ENCODE measurements at regions not wholly inside any gene's neighbourhood (a gene's known extent, or its start where the extent isn't known, plus 50 kb on each side); places are given as distances from the start of the nearest gene placed in this dataset.

- Histone ChIP-seq H3K27ac (ENCODE audit: extremely low read depth, low read depth, low read length) (no peak overlapping the region), H3K36me3 (ENCODE audit: control insufficient read depth, insufficient read depth, low read length) (no peaks in the 10 kb centered on the region), H3K4me2 (ENCODE audit: insufficient read depth, low read length) (no peak overlapping the region), H4K20me1 (replicated peaks; ENCODE audit: control insufficient read depth, insufficient read depth, low read length) (no peaks in the 10 kb centered on the region), H3K27me3 (ENCODE audit: control insufficient read depth in 2 of 2, insufficient read depth in 2 of 2, low read length in 2 of 2) (no peaks in the 10 kb centered on the region), H3K9me1 (ENCODE audit: control insufficient read depth, insufficient read depth, low read length) (no peaks in the 10 kb centered on the region), H3K4me3 (no peak overlapping the region), H3K4me1 (replicated peaks in 1 of 2; ENCODE audit: control insufficient read depth in 2 of 2, insufficient read depth in 2 of 2, low read length in 2 of 2) (no peaks in the 10 kb centered on the region), H2AFZ (ENCODE audit: low read depth, low read length) (no peak overlapping the region), H3K9me3 (replicated peaks; ENCODE audit: control insufficient read depth, insufficient read depth, low read depth, low read length) (no peaks in the 10 kb centered on the region), H3K9ac (ENCODE audit: insufficient read depth in 1 of 2, low read depth in 2 of 2, low read length in 2 of 2) (no peak overlapping the region), H3K79me2 (ENCODE audit: control insufficient read depth, insufficient read depth, low read length) (no peaks in the 10 kb centered on the region)
- CTCF ChIA-PET (ENCODE audit: low intra/inter-chr PET ratio): no interaction called here
- no TSS peak for BruUV-seq (replicated peaks)
- in situ Hi-C loops (cut with MboI): no loop called here
- DNase-seq (ENCODE audit: extremely low read depth in 1 of 4, low spot score in 3 of 4) (no peak), FAIRE-seq (no peak), ATAC-seq (no peak)
- intact Hi-C loops (cut with micrococcal nuclease): no loop called here
- WGBS (ENCODE audit: insufficient coverage, low coverage, missing lambda C conversion rate): 0% methylated on average over 1 of the region's 1 CpG
- POLR2A ChIA-PET: interaction anchor here (0.6 kb wide), 1 partner anchor 65 kb away, joined by 5 read pairs; no protein-coding TSS in a partner anchor
- no peak for TF ChIP-seq PTBP1 (IDR thresholded peaks at IDR 0.05; ENCODE audit: low read depth, low read length)
- TF ChIP-seq KLF1 (tag; IDR thresholded peaks at IDR 0.05): no peak
- TF ChIP-seq CBFA2T3 (IDR thresholded peaks at IDR 0.05): no peak
- no peak for TF ChIP-seq BRF2 (IDR thresholded peaks at IDR 0.05; ENCODE audit: borderline replicate concordance, insufficient read depth, insufficient read length)
- TF ChIP-seq THAP7 (CRISPR knock-in tag; IDR thresholded peaks at IDR 0.05): no peak
- no peak for TF ChIP-seq CLOCK (CRISPR knock-in tag; IDR thresholded peaks at IDR 0.05; ENCODE audit: borderline replicate concordance)
- TF ChIP-seq RERE (CRISPR knock-in tag; IDR thresholded peaks at IDR 0.05; ENCODE audit: borderline replicate concordance): no peak
- TF ChIP-seq BRD9 (IDR thresholded peaks at IDR 0.05; ENCODE audit: low read depth, partially characterized antibody): no peak
- no peak for TF ChIP-seq HSF4 (CRISPR knock-in tag; IDR thresholded peaks at IDR 0.05; ENCODE audit: borderline replicate concordance)
- no peak for TF ChIP-seq RBM17 (IDR thresholded peaks at IDR 0.05; ENCODE audit: borderline replicate concordance, low read depth, low read length)
Observed at GRCh38 chr3:159168788-159169187, 366.9 kb downstream of the MFSD1 start.
